ENCODE measurements at regions not wholly inside any gene's neighbourhood (a gene's known extent, or its start where the extent isn't known, plus 50 kb on each side); places are given as distances from the start of the nearest gene placed in this dataset.

DNA sequence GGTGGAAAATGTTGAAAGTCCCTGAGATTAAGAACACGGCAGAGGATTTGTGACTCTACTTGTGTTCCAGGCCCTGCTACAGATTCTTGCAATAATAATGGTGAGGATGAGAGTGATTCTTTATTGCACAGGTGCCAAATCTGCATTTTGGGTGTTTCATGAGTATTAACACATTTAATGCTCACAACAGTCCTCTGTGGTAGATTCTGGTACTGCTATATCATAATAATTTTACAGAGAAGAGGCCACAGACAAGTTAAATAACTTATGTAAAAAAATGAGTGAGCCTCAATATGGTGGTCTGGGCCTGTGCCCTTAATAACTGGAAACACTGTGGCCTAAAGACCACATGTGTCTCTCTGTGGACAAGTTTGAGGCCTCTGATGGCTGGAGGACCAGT is 124.3 kb downstream of the C4orf33 start:
- TF ChIP-seq, protein P1, sequence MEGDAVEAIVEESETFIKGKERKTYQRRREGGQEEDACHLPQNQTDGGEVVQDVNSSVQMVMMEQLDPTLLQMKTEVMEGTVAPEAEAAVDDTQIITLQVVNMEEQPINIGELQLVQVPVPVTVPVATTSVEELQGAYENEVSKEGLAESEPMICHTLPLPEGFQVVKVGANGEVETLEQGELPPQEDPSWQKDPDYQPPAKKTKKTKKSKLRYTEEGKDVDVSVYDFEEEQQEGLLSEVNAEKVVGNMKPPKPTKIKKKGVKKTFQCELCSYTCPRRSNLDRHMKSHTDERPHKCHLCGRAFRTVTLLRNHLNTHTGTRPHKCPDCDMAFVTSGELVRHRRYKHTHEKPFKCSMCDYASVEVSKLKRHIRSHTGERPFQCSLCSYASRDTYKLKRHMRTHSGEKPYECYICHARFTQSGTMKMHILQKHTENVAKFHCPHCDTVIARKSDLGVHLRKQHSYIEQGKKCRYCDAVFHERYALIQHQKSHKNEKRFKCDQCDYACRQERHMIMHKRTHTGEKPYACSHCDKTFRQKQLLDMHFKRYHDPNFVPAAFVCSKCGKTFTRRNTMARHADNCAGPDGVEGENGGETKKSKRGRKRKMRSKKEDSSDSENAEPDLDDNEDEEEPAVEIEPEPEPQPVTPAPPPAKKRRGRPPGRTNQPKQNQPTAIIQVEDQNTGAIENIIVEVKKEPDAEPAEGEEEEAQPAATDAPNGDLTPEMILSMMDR (IDR thresholded peaks at IDR 0.05) = no peak
- no peak for TF ChIP-seq EZH2 (IDR thresholded peaks at IDR 0.05; ENCODE audit: borderline replicate concordance, insufficient read depth, low read depth, low read length, poor library complexity, severe bottlenecking)

Data from B cell (primary cell).